SW480 (cell line): ENCODE measurements at regions not wholly inside any gene's neighbourhood (a gene's known extent, or its start where the extent isn't known, plus 50 kb on each side); places are given as distances from the start of the nearest gene placed in this dataset.

Experiments
- DNase-seq: peaks from one replicate; pipeline ENCODE4 v3.0.0-alpha.2; 2016; ENCODE audit warnings: low spot score

GRCh38 chr1:58136387-58136786 lies 410.1 kb downstream of the OMA1 start:
- DNase-seq, result no peak

- DNase-seq, result no peak
Measured at GRCh38 chr1:58135821-58136321, 410.7 kb downstream of the OMA1 start.

GRCh38 chr1:58133562-58133961 lies 413.0 kb downstream of the OMA1 start:
- DNase-seq, result no peak

GRCh38 chr1:58123051-58123450 lies 423.5 kb downstream of the OMA1 start:
- no peak for DNase-seq

- DNase-seq, result peak; percentile 55
Measured at GRCh38 chr1:58119971-58120370, 426.6 kb downstream of the OMA1 start.

- no peak for DNase-seq
Measured at GRCh38 chr1:58116284-58116683, 430.2 kb downstream of the OMA1 start.

GRCh38 chr1:58109646-58110200 lies 436.8 kb downstream of the OMA1 start:
- DNase-seq, result no peak

DNA sequence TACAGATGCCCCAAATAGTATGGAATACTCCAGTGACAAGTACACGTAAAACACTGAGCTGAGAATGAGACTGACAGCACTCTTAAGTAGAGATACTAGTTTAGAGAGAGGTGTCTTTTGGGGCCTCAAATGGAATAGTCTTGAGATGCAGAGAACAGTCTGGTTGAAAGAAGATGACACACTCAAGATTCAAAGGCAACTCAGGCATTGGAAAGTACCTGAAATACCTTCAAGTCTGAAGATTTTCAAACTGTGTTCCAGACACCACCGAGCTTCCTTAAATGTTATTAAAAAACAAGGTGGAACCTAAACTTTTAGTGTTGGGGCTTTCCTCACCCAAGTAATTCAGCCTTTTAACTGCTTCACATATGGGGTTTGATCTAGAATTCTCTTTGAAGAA lies 437.7 kb downstream of the OMA1 start:
- DNase-seq, result no peak

- DNase-seq, result no peak
Measured at GRCh38 chr1:58107943-58108342, 438.6 kb downstream of the OMA1 start.

GRCh38 chr1:58104960-58105359 lies 441.6 kb downstream of the OMA1 start:
- no peak for DNase-seq

GRCh38 chr1:58096714-58097113 lies 449.8 kb downstream of the OMA1 start:
- DNase-seq, result no peak

GRCh38 chr1:58095183-58095582 lies 451.3 kb downstream of the OMA1 start:
- DNase-seq, result no peak

- DNase-seq, result no peak
Measured at GRCh38 chr1:58094221-58094620, 452.3 kb downstream of the OMA1 start.

DNA sequence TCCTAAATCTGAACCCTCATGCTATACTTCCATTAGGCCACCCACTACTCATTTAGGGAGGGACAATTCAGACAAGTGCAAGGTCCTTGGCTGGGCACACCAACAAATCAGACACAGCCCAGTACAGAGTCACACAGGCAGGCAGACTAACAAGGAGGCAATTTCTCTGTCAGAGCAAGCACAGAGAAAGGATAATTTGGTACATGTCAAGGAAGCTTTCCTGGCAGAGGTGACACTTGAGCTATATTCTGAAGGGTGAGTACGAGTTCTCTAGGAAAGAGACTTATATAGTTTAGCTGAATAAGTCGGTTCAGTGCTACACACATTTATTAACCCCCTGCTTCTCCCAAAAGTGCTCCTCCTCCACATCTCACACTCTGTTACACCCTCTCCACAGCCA lies 455.9 kb downstream of the OMA1 start:
- DNase-seq, result no peak

DNA sequence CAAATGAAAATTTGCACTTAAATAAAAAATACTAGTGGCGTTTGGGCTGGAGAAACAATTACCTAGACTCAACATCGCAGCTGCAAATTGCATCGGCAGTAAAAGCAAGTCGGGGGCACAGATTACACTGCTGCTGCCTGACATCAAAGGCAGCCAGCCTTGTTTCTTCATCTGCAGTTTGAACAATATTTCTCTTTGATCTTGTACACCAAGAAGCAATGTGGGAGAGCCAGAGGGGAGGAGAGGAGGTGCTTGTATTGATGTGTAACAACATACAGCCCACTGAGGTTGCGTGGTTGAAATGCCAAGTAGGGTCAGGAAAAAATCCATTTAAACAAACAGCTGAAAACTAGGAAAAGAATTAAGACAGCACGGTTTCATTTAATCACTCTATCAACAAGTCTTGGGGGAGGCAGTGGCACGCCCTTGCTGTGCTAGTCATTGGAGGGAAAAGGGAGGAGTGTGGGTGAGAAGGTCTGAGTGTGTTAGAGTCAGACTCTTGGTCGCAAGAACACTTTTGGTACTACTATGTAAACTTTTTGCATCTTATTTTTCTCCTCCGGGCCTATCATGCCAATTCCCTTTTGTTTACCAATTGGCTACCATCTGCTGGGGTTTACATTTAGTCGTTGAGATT lies 456.5 kb downstream of the OMA1 start:
- peak; percentile 95 for DNase-seq

DNA sequence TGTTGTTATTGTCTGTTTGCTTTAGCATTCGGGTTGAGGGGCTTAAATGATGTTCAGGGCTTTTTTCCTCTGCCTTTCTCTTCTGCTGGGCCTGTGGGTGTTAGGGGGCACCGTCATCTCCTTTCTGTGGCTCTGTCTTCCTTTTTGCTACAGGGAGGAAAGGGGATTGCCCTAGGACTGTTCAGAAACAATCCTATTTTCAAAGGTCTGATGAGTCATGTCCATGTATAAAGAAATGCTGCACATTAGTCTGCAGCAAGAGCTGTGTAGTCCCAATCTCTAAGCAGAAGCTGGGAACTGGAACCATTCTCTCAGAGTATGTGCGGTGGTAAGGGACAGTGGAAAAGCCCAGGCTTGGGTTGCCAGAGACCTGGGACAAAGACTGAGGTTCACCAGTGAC lies 462.3 kb downstream of the OMA1 start:
- no peak for DNase-seq

GRCh38 chr1:58082596-58082995 lies 463.9 kb downstream of the OMA1 start:
- no peak for DNase-seq

DNA sequence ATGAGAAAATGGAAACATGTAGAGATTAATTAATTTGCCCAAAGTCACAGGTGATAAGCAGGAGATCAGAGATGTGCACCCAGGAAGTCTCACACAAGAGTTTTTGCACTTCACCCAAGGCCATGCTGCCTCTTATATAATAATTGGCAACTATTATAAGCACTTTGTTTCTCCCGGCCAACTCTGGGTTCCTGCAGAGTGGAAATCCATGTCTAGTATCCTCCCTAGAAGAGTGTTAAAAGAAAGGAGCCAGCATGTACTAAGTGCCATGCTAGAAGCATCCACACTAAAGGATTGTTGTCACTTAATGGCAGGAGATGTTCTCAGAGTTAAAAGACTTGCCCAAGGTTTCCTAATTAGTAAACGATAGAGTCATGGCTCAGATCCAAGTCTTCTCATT lies 470.3 kb downstream of the OMA1 start:
- DNase-seq, result no peak

- DNase-seq, result no peak
Measured at GRCh38 chr1:58075188-58075578, 471.3 kb downstream of the OMA1 start.

DNA sequence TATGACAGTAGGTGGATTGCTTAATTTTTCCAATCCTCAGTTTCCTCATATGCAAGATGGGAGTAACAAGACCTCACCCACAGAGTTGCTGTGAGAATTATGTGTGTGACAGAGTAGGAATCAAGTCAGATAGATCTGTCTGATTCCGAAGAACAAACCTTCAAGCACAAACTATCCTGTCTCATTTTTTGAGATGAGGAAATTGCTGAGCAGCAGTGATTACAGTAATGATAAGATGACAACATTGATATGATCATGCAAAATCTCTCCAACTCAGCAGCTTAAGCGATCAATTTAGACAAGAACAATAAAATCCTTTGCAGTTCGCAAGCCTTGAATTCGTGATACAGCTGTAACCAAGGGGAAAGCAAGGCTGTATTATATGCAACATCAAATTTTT lies 474.1 kb downstream of the OMA1 start:
- no peak for DNase-seq

DNA sequence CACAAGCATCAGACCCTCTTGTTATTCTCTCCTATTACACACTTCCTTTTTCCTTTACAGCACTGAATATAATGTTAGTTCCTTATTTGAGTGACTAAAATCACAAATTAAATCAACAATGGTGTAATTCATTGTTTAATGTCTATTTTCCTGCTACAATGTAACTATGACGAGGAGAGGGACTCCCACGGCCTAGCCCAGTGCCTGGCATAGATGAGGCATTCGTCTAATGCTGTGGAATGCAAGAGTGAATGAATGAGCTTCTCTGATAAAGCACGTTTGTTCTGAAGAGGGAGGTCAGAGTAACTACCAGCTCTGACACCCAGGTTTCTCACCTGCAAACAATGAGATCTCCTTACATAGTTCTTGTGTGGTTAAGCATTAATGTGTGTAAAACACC lies 479.4 kb downstream of the OMA1 start:
- no peak for DNase-seq

GRCh38 chr1:58065520-58065919 lies 481.0 kb downstream of the OMA1 start:
- DNase-seq, result no peak

DNA sequence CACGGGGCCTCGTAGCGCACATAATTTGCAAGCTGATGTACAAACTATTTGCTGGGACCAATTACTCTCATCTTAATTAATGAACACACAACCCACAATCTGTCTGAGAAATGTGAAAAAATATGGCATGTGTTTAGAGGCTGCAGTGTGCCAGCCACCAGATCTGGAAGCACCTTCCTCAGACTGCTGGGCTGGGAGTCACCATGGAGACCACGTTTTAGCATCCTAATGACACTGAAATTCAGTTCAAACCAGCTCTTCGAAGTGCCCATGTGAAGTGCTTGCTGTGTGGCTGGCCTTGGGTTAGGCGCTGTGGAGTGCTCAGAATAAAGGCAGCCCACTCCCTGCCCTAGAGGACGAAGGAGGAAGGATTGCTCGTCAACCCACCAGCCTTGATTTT lies 482.4 kb downstream of the OMA1 start:
- DNase-seq, result no peak

DNA sequence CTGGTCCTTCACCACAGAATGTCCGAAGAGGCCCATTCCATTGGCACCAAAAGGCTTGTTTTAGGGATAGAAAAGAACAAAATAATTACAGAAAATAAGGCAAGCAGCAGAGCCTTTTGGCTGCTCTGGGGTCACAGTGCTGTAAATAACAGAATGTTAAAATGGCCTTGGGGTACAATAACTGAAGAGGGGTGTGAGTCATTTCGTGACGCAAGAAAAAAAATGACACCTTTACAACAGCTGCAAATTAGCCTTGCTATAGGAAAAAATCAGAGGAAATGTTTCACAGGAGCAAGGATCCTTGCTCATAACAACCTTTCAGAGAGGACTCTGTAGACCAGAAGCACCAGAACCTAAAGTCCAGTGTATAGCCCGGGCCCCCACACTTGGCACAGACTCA lies 483.4 kb downstream of the OMA1 start:
- no peak for DNase-seq
